Islet precursor cell (in vitro differentiated cells): ENCODE measurements at regions not wholly inside any gene's neighbourhood (a gene's known extent, or its start where the extent isn't known, plus 50 kb on each side); places are given as distances from the start of the nearest gene placed in this dataset.
A peak's percentile ranks its signal among the peaks of the same experiment; 100 is the strongest.
"Not testable (repeated sequence)": the region's sequence is repeated elsewhere in the genome, so short reads cannot be mapped to it uniquely, and the experiment has no call there.

Experiments used
- DNase-seq: peaks from one replicate; pipeline ENCODE4 v3.0.0-alpha.2; 2018

GRCh38 chr4:26048378-26048882 lies 134.4 kb downstream of the SMIM20 start:
- DNase-seq: peak; percentile 75

GRCh38 chr4:26048950-26049349 lies 134.9 kb downstream of the SMIM20 start:
- no peak for DNase-seq

GRCh38 chr4:26049447-26049846 lies 135.4 kb downstream of the SMIM20 start:
- no peak for DNase-seq

- DNase-seq: no peak
These were observed 136.2 kb downstream of the SMIM20 start for GRCh38 chr4:26050212-26050643.

- DNase-seq: no peak
These were observed 136.7 kb downstream of the SMIM20 start for GRCh38 chr4:26050671-26051070.

- no peak for DNase-seq
These were observed 137.2 kb downstream of the SMIM20 start for GRCh38 chr4:26051240-26051639.

- no peak for DNase-seq
These were observed 138.9 kb downstream of the SMIM20 start for GRCh38 chr4:26052663-26053541.

GRCh38 chr4:26053761-26054160 lies 139.7 kb downstream of the SMIM20 start:
- no peak for DNase-seq

GRCh38 chr4:26055855-26056254 lies 141.8 kb downstream of the SMIM20 start:
- no peak for DNase-seq

- DNase-seq: no peak
These were observed 142.4 kb downstream of the SMIM20 start for GRCh38 chr4:26056406-26056805.

GRCh38 chr4:26057839-26058238 lies 143.8 kb downstream of the SMIM20 start:
- not testable (repeated sequence) for DNase-seq

GRCh38 chr4:26058537-26058936 lies 144.5 kb downstream of the SMIM20 start:
- DNase-seq: no peak

GRCh38 chr4:26059391-26060154 lies 145.6 kb downstream of the SMIM20 start:
- DNase-seq: no peak

GRCh38 chr4:26060286-26060685 lies 146.3 kb downstream of the SMIM20 start:
- no peak for DNase-seq

GRCh38 chr4:26061248-26061986 lies 147.4 kb downstream of the SMIM20 start:
- DNase-seq: peak; percentile 76

GRCh38 chr4:26062215-26062614 lies 148.2 kb downstream of the SMIM20 start:
- DNase-seq: no peak

GRCh38 chr4:26064009-26064408 lies 150.0 kb downstream of the SMIM20 start:
- not testable (repeated sequence) for DNase-seq

- DNase-seq: peak; percentile 68
These were observed 151.8 kb downstream of the SMIM20 start for GRCh38 chr4:26065833-26066232.

- no peak for DNase-seq
These were observed 153.0 kb downstream of the SMIM20 start for GRCh38 chr4:26067035-26067434.

GRCh38 chr4:26069218-26069617 lies 155.2 kb downstream of the SMIM20 start:
- no peak for DNase-seq

GRCh38 chr4:26071688-26072087 lies 157.7 kb downstream of the SMIM20 start:
- no peak for DNase-seq

GRCh38 chr4:26073886-26074560 lies 160.0 kb downstream of the SMIM20 start:
- no peak for DNase-seq
